Adrenal gland (tissue), 5 donors: ENCODE measurements at regions not wholly inside any gene's neighbourhood (a gene's known extent, or its start where the extent isn't known, plus 50 kb on each side); places are given as distances from the start of the nearest gene placed in this dataset.

Experiments
- POLR2A ChIP-seq, 2 donors: fragments of 450-650 bp; IDR thresholded peaks; one replicate each; pipeline ENCODE4 v1.6.1; 2017; ENCODE audit warnings: antibody characterized with exemption in 2 of 2, mild to moderate bottlenecking in 2 of 2, moderate library complexity in 1 of 2
- TF ChIP-seq, protein P1 (sequence below), 6 experiments: fragments of 450-650 bp in 4 of 6; fragments of 200-600 bp in 2 of 6; sonication (generic) in 1 of 6; IDR thresholded peaks; 1 replicate in 5 of 6; 2 replicates in 1 of 6; pipeline versions ENCODE4 v1.5.1 to v1.8.0; 2016 to 2021; ENCODE audit warnings: antibody characterized with exemption in 6 of 6, mild to moderate bottlenecking in 2 of 6, moderate library complexity in 1 of 6
- donor health status: DM: no; HTN: no; CAD: no.

DNA sequence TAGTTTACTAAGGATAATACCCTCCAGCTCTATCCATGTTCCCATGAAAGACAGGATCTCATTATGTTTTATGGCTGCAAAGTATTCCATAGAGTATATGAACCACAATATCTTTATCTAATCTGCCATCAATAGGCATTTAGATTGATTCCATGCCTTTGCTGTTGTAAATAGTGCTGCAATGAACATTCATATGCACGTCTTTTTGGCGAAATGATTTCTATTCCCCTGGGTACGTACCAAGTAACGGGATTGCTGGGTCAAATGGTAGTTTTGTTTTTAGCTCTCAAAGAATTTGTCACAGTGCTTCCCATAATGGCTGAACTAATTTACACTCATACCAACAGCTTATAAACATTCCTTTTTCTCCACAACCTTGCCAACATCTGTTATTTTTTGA is 750.9 kb downstream of the BRINP3 start:
- TF ChIP-seq, protein P1, sequence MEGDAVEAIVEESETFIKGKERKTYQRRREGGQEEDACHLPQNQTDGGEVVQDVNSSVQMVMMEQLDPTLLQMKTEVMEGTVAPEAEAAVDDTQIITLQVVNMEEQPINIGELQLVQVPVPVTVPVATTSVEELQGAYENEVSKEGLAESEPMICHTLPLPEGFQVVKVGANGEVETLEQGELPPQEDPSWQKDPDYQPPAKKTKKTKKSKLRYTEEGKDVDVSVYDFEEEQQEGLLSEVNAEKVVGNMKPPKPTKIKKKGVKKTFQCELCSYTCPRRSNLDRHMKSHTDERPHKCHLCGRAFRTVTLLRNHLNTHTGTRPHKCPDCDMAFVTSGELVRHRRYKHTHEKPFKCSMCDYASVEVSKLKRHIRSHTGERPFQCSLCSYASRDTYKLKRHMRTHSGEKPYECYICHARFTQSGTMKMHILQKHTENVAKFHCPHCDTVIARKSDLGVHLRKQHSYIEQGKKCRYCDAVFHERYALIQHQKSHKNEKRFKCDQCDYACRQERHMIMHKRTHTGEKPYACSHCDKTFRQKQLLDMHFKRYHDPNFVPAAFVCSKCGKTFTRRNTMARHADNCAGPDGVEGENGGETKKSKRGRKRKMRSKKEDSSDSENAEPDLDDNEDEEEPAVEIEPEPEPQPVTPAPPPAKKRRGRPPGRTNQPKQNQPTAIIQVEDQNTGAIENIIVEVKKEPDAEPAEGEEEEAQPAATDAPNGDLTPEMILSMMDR (IDR thresholded peaks at IDR 0.05), result no peak
- no peak for TF ChIP-seq POLR2A (IDR thresholded peaks at IDR 0.05)
